Liver (tissue), 8 donors: ENCODE measurements at regions not wholly inside any gene's neighbourhood (a gene's known extent, or its start where the extent isn't known, plus 50 kb on each side); places are given as distances from the start of the nearest gene placed in this dataset.

Experiments
- DNase-seq: peaks from one replicate; pipeline ENCODE4 v3.0.0-alpha.2; 2017; ENCODE audit warnings: low spot score
- H3K27ac ChIP-seq, 2 donors: one replicate each; pipeline ENCODE4 v1.7.0; 2013; ENCODE audit warnings: inconsistent platforms in 2 of 2, low read length in 2 of 2, control low read depth in 1 of 2, low read depth in 1 of 2, mild to moderate bottlenecking in 1 of 2
- H3K27me3 ChIP-seq, 4 donors: one replicate each; pipeline versions ENCODE4 v1.6.1 to v1.7.0; 2013; ENCODE audit warnings: low read length in 3 of 4, inconsistent platforms in 1 of 4, mild to moderate bottlenecking in 1 of 4, moderate library complexity in 1 of 4; ENCODE audit not compliant: control insufficient read depth in 4 of 4, insufficient read depth in 4 of 4
- H3K36me3 ChIP-seq, 4 donors: one replicate each; pipeline versions ENCODE4 v1.6.1 to v1.7.0; 2013; ENCODE audit warnings: low read length in 3 of 4, mild to moderate bottlenecking in 3 of 4, low read depth in 1 of 4, moderate library complexity in 1 of 4; ENCODE audit not compliant: control insufficient read depth in 4 of 4, insufficient read depth in 3 of 4
- H3K4me1 ChIP-seq, 4 donors: one replicate each; pipeline versions ENCODE4 v1.6.1 to v1.7.0; 2013; ENCODE audit warnings: low read length in 3 of 4, mild to moderate bottlenecking in 3 of 4, moderate library complexity in 1 of 4; ENCODE audit not compliant: control insufficient read depth in 4 of 4, insufficient read depth in 4 of 4
- H3K4me3 ChIP-seq, 3 donors: one replicate each; pipeline versions ENCODE4 v1.6.1 to v1.7.0; 2013; ENCODE audit warnings: low read length in 3 of 3, control low read depth in 1 of 3, low read depth in 1 of 3, mild to moderate bottlenecking in 1 of 3
- H3K9ac ChIP-seq, 2 donors: one replicate each; pipeline ENCODE4 v1.7.0; 2013; ENCODE audit warnings: low read length in 2 of 2, mild to moderate bottlenecking in 2 of 2, moderate library complexity in 2 of 2, control low read depth in 1 of 2, low read depth in 1 of 2
- H3K9me3 ChIP-seq, 4 donors: one replicate each; pipeline versions ENCODE4 v1.6.1 to v1.7.0; 2013; ENCODE audit warnings: low read length in 3 of 4; ENCODE audit not compliant: control insufficient read depth in 4 of 4
- ATF3 ChIP-seq: IDR thresholded peaks from 2 replicates; pipeline ENCODE4 v1.6.1; 2016; ENCODE audit warnings: antibody characterized with exemption
- CTCF ChIP-seq: fragments of 150-350 bp; IDR thresholded peaks from 2 replicates; pipeline ENCODE4 v1.5.1; 2017; ENCODE audit warnings: improper control_type of control experiment, low read depth, low read length; ENCODE audit not compliant: missing input control
- FOXA1 ChIP-seq: IDR thresholded peaks from 2 replicates; pipeline ENCODE4 v1.6.1; 2016; ENCODE audit warnings: antibody characterized with exemption
- JUND ChIP-seq, 2 donors: IDR thresholded peaks; 2 replicates each; pipeline ENCODE4 v1.6.1; 2016; ENCODE audit warnings: antibody characterized with exemption in 2 of 2
- MAX ChIP-seq: IDR thresholded peaks from 2 replicates; pipeline ENCODE4 v1.6.1; 2016; ENCODE audit warnings: antibody characterized with exemption
- NR2F2 ChIP-seq: IDR thresholded peaks from 2 replicates; pipeline ENCODE4 v1.6.1; 2016; ENCODE audit warnings: antibody characterized with exemption
- RAD21 ChIP-seq, 2 donors: IDR thresholded peaks; 2 replicates each; pipeline ENCODE4 v1.6.1; 2016; ENCODE audit warnings: antibody characterized with exemption in 2 of 2, mild to moderate bottlenecking in 2 of 2
- REST ChIP-seq: IDR thresholded peaks from 2 replicates; pipeline ENCODE4 v1.6.1; 2016; ENCODE audit warnings: antibody characterized with exemption, mild to moderate bottlenecking
- RXRA ChIP-seq, 2 donors: IDR thresholded peaks; 2 replicates each; pipeline ENCODE4 v1.6.1; 2017 to 2018; ENCODE audit warnings: antibody characterized with exemption in 2 of 2, mild to moderate bottlenecking in 1 of 2
- TAF1 ChIP-seq: conservative IDR thresholded peaks from 2 replicates; pipeline ENCODE4 v1.6.1; 2016; ENCODE audit warnings: antibody characterized with exemption, mild to moderate bottlenecking
- WGBS: extraction: QIAGEN DNeasy Blood & Tissue Kit; methylation state at CpG from one replicate; pipeline ENCODE4 v1.1.7; 2013; 5-methylcytosine and 5-hydroxymethylcytosine counted together
- TF ChIP-seq, protein P1 (sequence below): IDR thresholded peaks from 2 replicates; pipeline ENCODE4 v1.6.1; 2016; ENCODE audit warnings: antibody characterized with exemption
- donor health status: healthy.
- donor health status: healthy.
- donor health status: healthy.
- donor health status: healthy.
- donor health status: healthy.

- Histone ChIP-seq H3K27me3 (no peaks in the 10 kb centered on the region), H3K4me3 (no peak overlapping the region), H3K27ac (no peak overlapping the region), H3K4me1 (no peaks in the 10 kb centered on the region), H3K9ac (no peak overlapping the region), H3K9me3 (peaks cover 0 to 10% (median 6%) of the 10 kb centered on the region in 4 donors), H3K36me3 (no peaks in the 10 kb centered on the region)
- no peak for DNase-seq
- 88% methylated on average over 2 of the region's 2 CpGs for WGBS
- no peak for TF ChIP-seq CTCF
- TF ChIP-seq NR2F2: no peak
Measured at GRCh38 chr18:51575171-51575570, 377.7 kb upstream of the MEX3C start.

DNA sequence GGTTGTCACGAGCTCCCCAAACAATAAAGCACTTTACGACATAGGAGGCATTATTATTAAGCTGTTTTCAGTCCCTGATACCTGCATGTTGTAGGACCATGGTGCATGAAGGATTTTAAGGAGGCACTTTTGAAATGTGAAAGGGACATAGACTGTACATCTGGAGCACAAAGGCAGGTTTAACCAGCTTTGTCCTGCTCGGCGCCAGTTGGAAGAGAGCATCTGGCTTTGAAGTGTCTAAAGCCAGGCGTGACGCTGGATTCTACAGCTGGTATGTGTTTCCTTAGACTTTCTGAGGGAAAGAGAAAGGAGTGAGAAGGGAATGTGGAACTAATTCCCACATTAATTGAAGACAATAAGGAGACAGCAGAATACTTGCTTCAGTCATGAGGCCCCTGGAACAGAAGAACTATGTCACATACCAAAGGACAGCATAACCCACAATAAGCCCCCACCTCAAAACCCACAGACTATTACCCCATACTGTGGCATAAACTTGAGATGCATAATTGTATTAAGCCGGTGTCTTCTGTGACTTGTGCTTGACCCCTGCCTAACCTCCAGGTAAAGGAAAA lies 381.0 kb upstream of the MEX3C start:
- no peak for DNase-seq
- Histone ChIP-seq H3K4me3 (no peak overlapping the region), H3K27me3 (no peaks in the 10 kb centered on the region), H3K4me1 (no peaks in the 10 kb centered on the region), H3K9me3 (peaks cover 0 to 10% (median 6%) of the 10 kb centered on the region in 4 donors), H3K9ac (no peak overlapping the region), H3K36me3 (no peaks in the 10 kb centered on the region), H3K27ac (no peak overlapping the region)
- 89% methylated on average over 7 of the region's 7 CpGs for WGBS
- TF ChIP-seq RAD21 (IDR thresholded peaks at IDR 0.05) (no peak), FOXA1 (no peak), MAX (no peak), CTCF (no peak), TAF1 (no peak), RXRA (IDR thresholded peaks at IDR 0.05) (no peak), ATF3 (no peak)

DNA sequence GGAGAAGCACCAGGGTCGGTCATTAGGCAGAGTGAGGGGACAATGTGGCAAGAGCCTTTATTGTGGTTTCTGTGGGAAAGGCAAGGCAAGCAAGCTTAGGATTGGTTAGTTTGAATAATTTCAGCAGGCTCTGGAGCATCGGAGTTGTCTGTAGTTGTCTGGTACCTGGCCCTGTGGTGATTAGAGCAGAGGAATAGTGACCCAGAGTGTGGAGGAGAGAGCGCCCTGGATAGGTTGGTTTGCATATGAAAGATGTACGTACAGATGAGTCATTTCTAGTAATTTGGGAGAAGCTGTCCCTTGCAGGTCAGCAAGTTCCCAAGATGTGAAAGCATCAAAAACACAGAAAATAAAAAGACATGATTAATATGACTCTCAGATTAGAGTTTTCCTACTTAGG lies 383.1 kb upstream of the MEX3C start:
- Histone ChIP-seq H3K9ac (no peak overlapping the region), H3K27me3 (no peaks in the 10 kb centered on the region), H3K36me3 (no peaks in the 10 kb centered on the region), H3K27ac (no peak overlapping the region), H3K4me3 (no peak overlapping the region), H3K9me3 (peaks cover 0 to 4% (median 4%) of the 10 kb centered on the region in 4 donors), H3K4me1 (no peaks in the 10 kb centered on the region)
- WGBS: 85% methylated on average over 4 of the region's 4 CpGs
- no peak for DNase-seq
- TF ChIP-seq JUND (IDR thresholded peaks at IDR 0.05) (no peak), ATF3 (no peak), FOXA1 (no peak), REST (no peak)
- TF ChIP-seq, protein P1, sequence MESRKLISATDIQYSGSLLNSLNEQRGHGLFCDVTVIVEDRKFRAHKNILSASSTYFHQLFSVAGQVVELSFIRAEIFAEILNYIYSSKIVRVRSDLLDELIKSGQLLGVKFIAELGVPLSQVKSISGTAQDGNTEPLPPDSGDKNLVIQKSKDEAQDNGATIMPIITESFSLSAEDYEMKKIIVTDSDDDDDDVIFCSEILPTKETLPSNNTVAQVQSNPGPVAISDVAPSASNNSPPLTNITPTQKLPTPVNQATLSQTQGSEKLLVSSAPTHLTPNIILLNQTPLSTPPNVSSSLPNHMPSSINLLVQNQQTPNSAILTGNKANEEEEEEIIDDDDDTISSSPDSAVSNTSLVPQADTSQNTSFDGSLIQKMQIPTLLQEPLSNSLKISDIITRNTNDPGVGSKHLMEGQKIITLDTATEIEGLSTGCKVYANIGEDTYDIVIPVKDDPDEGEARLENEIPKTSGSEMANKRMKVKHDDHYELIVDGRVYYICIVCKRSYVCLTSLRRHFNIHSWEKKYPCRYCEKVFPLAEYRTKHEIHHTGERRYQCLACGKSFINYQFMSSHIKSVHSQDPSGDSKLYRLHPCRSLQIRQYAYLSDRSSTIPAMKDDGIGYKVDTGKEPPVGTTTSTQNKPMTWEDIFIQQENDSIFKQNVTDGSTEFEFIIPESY: no peak
